Inferior parietal cortex (tissue), 1 donor: ENCODE measurements at regions not wholly inside any gene's neighbourhood (a gene's known extent, or its start where the extent isn't known, plus 50 kb on each side); places are given as distances from the start of the nearest gene placed in this dataset.

Experiments
- DNase-seq: peaks from one replicate; pipeline ENCODE4 v3.0.0-alpha.2; 2016; ENCODE audit errors: extremely low spot score

GRCh38 chr11:115905341-115906000 lies 401.3 kb upstream of the CADM1 start:
- DNase-seq, result no peak

GRCh38 chr11:115903179-115903578 lies 399.0 kb upstream of the CADM1 start:
- DNase-seq, result no peak

GRCh38 chr11:115901069-115901468 lies 396.9 kb upstream of the CADM1 start:
- DNase-seq, result no peak

- no peak for DNase-seq
Observed at GRCh38 chr11:115900111-115900510, 395.9 kb upstream of the CADM1 start.

GRCh38 chr11:115897707-115898106 lies 393.5 kb upstream of the CADM1 start:
- DNase-seq, result no peak

- DNase-seq, result no peak
Observed at GRCh38 chr11:115896084-115896483, 391.9 kb upstream of the CADM1 start.

- no peak for DNase-seq
Observed at GRCh38 chr11:115895594-115895993, 391.4 kb upstream of the CADM1 start.

GRCh38 chr11:115894176-115894575 lies 390.0 kb upstream of the CADM1 start:
- no peak for DNase-seq

GRCh38 chr11:115893461-115894099 lies 389.4 kb upstream of the CADM1 start:
- no peak for DNase-seq

GRCh38 chr11:115892016-115892415 lies 387.8 kb upstream of the CADM1 start:
- no peak for DNase-seq

GRCh38 chr11:115891581-115891980 lies 387.4 kb upstream of the CADM1 start:
- no peak for DNase-seq

GRCh38 chr11:115890500-115890899 lies 386.3 kb upstream of the CADM1 start:
- no peak for DNase-seq

GRCh38 chr11:115889712-115890111 lies 385.5 kb upstream of the CADM1 start:
- no peak for DNase-seq

- DNase-seq, result no peak
Observed at GRCh38 chr11:115887727-115888126, 383.5 kb upstream of the CADM1 start.

GRCh38 chr11:115887316-115887715 lies 383.1 kb upstream of the CADM1 start:
- DNase-seq, result no peak

- no peak for DNase-seq
Observed at GRCh38 chr11:115886422-115886733, 382.2 kb upstream of the CADM1 start.

- DNase-seq, result no peak
Observed at GRCh38 chr11:115885535-115886421, 381.6 kb upstream of the CADM1 start.

GRCh38 chr11:115884800-115885534 lies 380.8 kb upstream of the CADM1 start:
- DNase-seq, result no peak

GRCh38 chr11:115874843-115875242 lies 370.6 kb upstream of the CADM1 start:
- DNase-seq, result no peak

GRCh38 chr11:115873813-115874212 lies 369.6 kb upstream of the CADM1 start:
- DNase-seq, result no peak

- DNase-seq, result peak; percentile 6
Observed at GRCh38 chr11:115872416-115872815, 368.2 kb upstream of the CADM1 start.

- no peak for DNase-seq
Observed at GRCh38 chr11:115871161-115871760, 367.0 kb upstream of the CADM1 start.
